Keratinocyte (primary cell): ENCODE measurements at regions not wholly inside any gene's neighbourhood (a gene's known extent, or its start where the extent isn't known, plus 50 kb on each side); places are given as distances from the start of the nearest gene placed in this dataset.

Experiments used
- DNase-seq: peaks from one replicate; pipeline ENCODE4 v3.0.0-alpha.2; 2011; ENCODE audit warnings: low read depth, missing footprints, low spot score
- FAIRE-seq: peaks from 2 replicates; lab custom pipeline; 2011; peaks lifted over from hg19 to GRCh38; lab: Jason Lieb, UNC
- H2AFZ ChIP-seq: 2 replicates; pipeline ENCODE4 v1.6.0; 2012; ENCODE audit warnings: low read length, control low read depth, inconsistent platforms; ENCODE audit not compliant: control insufficient read depth
- H3K27ac ChIP-seq: 2 replicates; pipeline ENCODE4 v1.5.1; 2011; ENCODE audit warnings: low read length; ENCODE audit not compliant: control insufficient read depth, insufficient read depth
- H3K27me3 ChIP-seq: 3 replicates; pipeline ENCODE4 v1.6.0; 2011; ENCODE audit warnings: low read length; ENCODE audit not compliant: control insufficient read depth, insufficient read depth; ENCODE audit errors: extremely low read depth
- H3K36me3 ChIP-seq, 2 experiments: 2 replicates in 1 of 2; 3 replicates in 1 of 2; pipeline ENCODE4 v1.5.1; 2011; ENCODE audit warnings: low read length in 2 of 2, mild to moderate bottlenecking in 1 of 2; ENCODE audit not compliant: control insufficient read depth in 2 of 2, insufficient read depth in 2 of 2; ENCODE audit errors: extremely low read depth in 1 of 2
- H3K4me1 ChIP-seq: 3 replicates; pipeline ENCODE4 v1.5.1; 2011; ENCODE audit warnings: low read length; ENCODE audit not compliant: control insufficient read depth, insufficient read depth; ENCODE audit errors: extremely low read depth
- H3K4me2 ChIP-seq: 3 replicates; pipeline ENCODE4 v1.6.0; 2011; ENCODE audit warnings: low read depth, low read length; ENCODE audit not compliant: control insufficient read depth, insufficient read depth; ENCODE audit errors: extremely low read depth
- H3K4me3 ChIP-seq, 3 experiments: fragments of 200-600 bp in 1 of 3; sonication (generic) in 1 of 3; 2 replicates in 2 of 3; 3 replicates in 1 of 3; pipeline ENCODE4 v1.5.1; 2011 to 2016; ENCODE audit warnings: low read length in 3 of 3, mild to moderate bottlenecking in 3 of 3, control low read depth in 2 of 3, inconsistent platforms in 1 of 3, low read depth in 1 of 3, mixed read lengths in 1 of 3, mixed run types in 1 of 3, moderate library complexity in 1 of 3; ENCODE audit not compliant: control insufficient read depth in 2 of 3, insufficient read depth in 2 of 3; ENCODE audit errors: extremely low read depth in 1 of 3
- H3K79me2 ChIP-seq: 2 replicates; pipeline ENCODE4 v1.6.0; 2012; ENCODE audit warnings: low read length; ENCODE audit not compliant: control insufficient read depth, insufficient read depth
- H3K9ac ChIP-seq: 3 replicates; pipeline ENCODE4 v1.6.0; 2011; ENCODE audit warnings: low read length; ENCODE audit not compliant: control insufficient read depth, insufficient read depth; ENCODE audit errors: extremely low read depth
- H3K9me1 ChIP-seq: 3 replicates; pipeline ENCODE4 v1.6.0; 2011; ENCODE audit warnings: low read length; ENCODE audit not compliant: control insufficient read depth, insufficient read depth; ENCODE audit errors: extremely low read depth
- H3K9me3 ChIP-seq: 2 replicates; pipeline ENCODE4 v1.5.1; 2012; ENCODE audit warnings: low read depth, low read length; ENCODE audit not compliant: control insufficient read depth
- H4K20me1 ChIP-seq: 3 replicates; pipeline ENCODE4 v1.6.0; 2011; ENCODE audit warnings: low read length; ENCODE audit not compliant: control insufficient read depth, insufficient read depth; ENCODE audit errors: extremely low read depth
- EZH2 ChIP-seq: IDR thresholded peaks from one replicate; pipeline ENCODE4 v1.6.1; 2012; ENCODE audit warnings: inconsistent platforms, mild to moderate bottlenecking, low read length, moderate library complexity
- dilution Hi-C: fragments of 300-500 bp; cut with MboI; formaldehyde crosslinking; loops from one replicate; pipeline ENCODE4 v1.7.0; 2020; ENCODE audit warnings: low sequenced_read_pairs; ENCODE audit not compliant: extremely low pct_ligation_motif_present
- TF ChIP-seq, protein P1 (sequence below), 3 experiments: IDR thresholded peaks in 1 of 3; conservative IDR thresholded peaks in 1 of 3; optimal IDR thresholded peaks in 1 of 3; 2 replicates in 2 of 3; 3 replicates in 1 of 3; pipeline versions ENCODE3 to v1.5.1; 2011; ENCODE audit warnings: low read length in 3 of 3, mild to moderate bottlenecking in 3 of 3, moderate library complexity in 2 of 3, control low read depth in 1 of 3, inconsistent platforms in 1 of 3; ENCODE audit not compliant: insufficient read depth in 2 of 3; ENCODE audit errors: extremely low read depth in 1 of 3

DNA sequence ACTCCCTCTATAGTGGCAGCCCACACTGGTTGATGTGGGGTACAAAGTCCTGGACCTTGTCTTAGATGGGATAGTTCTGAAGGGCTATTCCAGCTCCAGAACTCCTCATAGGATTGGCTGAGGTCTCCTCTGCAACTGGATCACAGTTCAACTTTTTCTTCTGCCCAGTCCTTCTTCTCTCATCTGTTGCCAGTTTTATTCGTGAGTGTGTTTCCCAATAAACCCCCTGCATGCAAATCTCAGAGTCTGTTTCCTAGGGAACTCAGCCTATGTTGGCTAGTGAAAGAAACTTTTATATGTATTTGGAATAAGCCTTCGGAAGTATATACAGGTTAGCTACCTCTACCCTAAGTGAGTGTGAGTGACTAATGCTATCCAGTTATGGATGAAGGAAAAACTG lies 823.4 kb downstream of the SLC4A3 start:
- Histone ChIP-seq H3K9me1 (no peaks in the 10 kb centered on the region), H3K27me3 (no peaks in the 10 kb centered on the region), H3K4me3 (no peak overlapping the region), H2AFZ (no peak overlapping the region), H3K4me1 (peaks cover 7% of the 10 kb centered on the region), H4K20me1 (no peaks in the 10 kb centered on the region), H3K9ac (no peak overlapping the region), H3K9me3 (no peaks in the 10 kb centered on the region), H3K79me2 (no peaks in the 10 kb centered on the region), H3K36me3 (no peaks in the 10 kb centered on the region), H3K4me2 (no peak overlapping the region), H3K27ac (no peak overlapping the region)
- FAIRE-seq (no peak), DNase-seq (no peak)
- dilution Hi-C loops, result no loop called here
- no peak for TF ChIP-seq EZH2
- TF ChIP-seq, protein P1, sequence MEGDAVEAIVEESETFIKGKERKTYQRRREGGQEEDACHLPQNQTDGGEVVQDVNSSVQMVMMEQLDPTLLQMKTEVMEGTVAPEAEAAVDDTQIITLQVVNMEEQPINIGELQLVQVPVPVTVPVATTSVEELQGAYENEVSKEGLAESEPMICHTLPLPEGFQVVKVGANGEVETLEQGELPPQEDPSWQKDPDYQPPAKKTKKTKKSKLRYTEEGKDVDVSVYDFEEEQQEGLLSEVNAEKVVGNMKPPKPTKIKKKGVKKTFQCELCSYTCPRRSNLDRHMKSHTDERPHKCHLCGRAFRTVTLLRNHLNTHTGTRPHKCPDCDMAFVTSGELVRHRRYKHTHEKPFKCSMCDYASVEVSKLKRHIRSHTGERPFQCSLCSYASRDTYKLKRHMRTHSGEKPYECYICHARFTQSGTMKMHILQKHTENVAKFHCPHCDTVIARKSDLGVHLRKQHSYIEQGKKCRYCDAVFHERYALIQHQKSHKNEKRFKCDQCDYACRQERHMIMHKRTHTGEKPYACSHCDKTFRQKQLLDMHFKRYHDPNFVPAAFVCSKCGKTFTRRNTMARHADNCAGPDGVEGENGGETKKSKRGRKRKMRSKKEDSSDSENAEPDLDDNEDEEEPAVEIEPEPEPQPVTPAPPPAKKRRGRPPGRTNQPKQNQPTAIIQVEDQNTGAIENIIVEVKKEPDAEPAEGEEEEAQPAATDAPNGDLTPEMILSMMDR (optimal IDR thresholded peaks at IDR 0.05 in 1 of 3, IDR thresholded peaks at IDR 0.05 in 1 of 3, conservative IDR thresholded peaks at IDR 0.05 in 1 of 3; ENCODE audit: extremely low read depth in 1 of 3, insufficient read depth in 2 of 3, low read length in 3 of 3), result no peak

- dilution Hi-C loops, result no loop called here
Observed at GRCh38 chr2:220451438-220451837, 824.0 kb downstream of the SLC4A3 start.

More at GRCh38 chr2:220451438-220451837, 824.0 kb downstream of the SLC4A3 start:
- no peak overlapping the region for H3K4me2 ChIP-seq
- no peak for DNase-seq
- no peaks in the 10 kb centered on the region for H3K9me3 ChIP-seq
- no peak overlapping the region for H3K4me3 ChIP-seq
- no peak for FAIRE-seq
- no peak overlapping the region for H2AFZ ChIP-seq
- H3K27ac ChIP-seq, result no peak overlapping the region
- H4K20me1 ChIP-seq, result no peaks in the 10 kb centered on the region
- no peak overlapping the region for H3K9ac ChIP-seq
- TF ChIP-seq, protein P1 (optimal IDR thresholded peaks at IDR 0.05 in 1 of 3, IDR thresholded peaks at IDR 0.05 in 1 of 3, conservative IDR thresholded peaks at IDR 0.05 in 1 of 3; ENCODE audit: extremely low read depth in 1 of 3, insufficient read depth in 2 of 3, low read length in 3 of 3), result no peak
- TF ChIP-seq EZH2, result no peak
- H3K79me2 ChIP-seq, result no peaks in the 10 kb centered on the region
- no peaks in the 10 kb centered on the region for H3K9me1 ChIP-seq
- H3K36me3 ChIP-seq, result no peaks in the 10 kb centered on the region
- H3K4me1 ChIP-seq, result peaks cover 5% of the 10 kb centered on the region
- H3K27me3 ChIP-seq, result no peaks in the 10 kb centered on the region
